ENCODE measurements at regions not wholly inside any gene's neighbourhood (a gene's known extent, or its start where the extent isn't known, plus 50 kb on each side); places are given as distances from the start of the nearest gene placed in this dataset.

DNA sequence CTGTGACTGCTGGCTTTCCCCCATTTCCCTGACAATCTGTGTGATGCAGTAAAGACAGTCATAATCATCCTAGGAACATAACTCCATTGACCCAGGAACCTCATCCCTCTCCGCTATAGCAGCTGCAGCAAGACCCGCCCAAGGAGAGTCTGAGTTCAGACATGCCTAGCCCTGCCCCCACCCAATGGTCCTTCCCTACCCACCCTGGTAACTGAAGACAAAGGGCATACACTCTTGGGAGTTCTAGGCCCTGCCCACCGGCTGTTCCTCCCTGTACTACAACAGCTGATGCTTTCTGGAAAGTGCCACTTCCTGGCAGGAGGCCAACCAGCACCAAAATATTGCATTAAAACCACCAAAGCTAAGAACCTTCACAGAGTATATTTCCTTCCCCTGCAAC, 1035.6 kb downstream of the C4orf33 start:
- Histone ChIP-seq H3K27me3 (ENCODE audit: insufficient read depth, low read depth, low read length) (no peaks in the 10 kb centered on the region), H3K4me3 (ENCODE audit: low read length) (no peak overlapping the region), H3K9ac (ENCODE audit: low read length) (no peak overlapping the region), H3K9me2 (ENCODE audit: insufficient read depth, low read length) (no peaks in the 10 kb centered on the region), H3F3A (ENCODE audit: insufficient read depth, low read length, poor library complexity, severe bottlenecking) (no peaks in the 10 kb centered on the region), H3K9me3 (ENCODE audit: low read length) (no peaks in the 10 kb centered on the region), H3K36me3 (ENCODE audit: insufficient read depth, low read length) (no peaks in the 10 kb centered on the region), H3K4me2 (ENCODE audit: low read length) (no peak overlapping the region), H4K20me1 (ENCODE audit: insufficient read depth) (no peaks in the 10 kb centered on the region), H2AFZ (ENCODE audit: low read depth, low read length) (no peak overlapping the region), H3K27ac (ENCODE audit: low read length) (no peak overlapping the region), H3K79me2 (replicated peaks; ENCODE audit: insufficient read depth, low read length) (no peaks in the 10 kb centered on the region)
- no peak for TF ChIP-seq SMC3 (conservative IDR thresholded peaks at IDR 0.05; ENCODE audit: poor library complexity)
- no peak for TF ChIP-seq RAD21 (conservative IDR thresholded peaks at IDR 0.05)
- no peak for TF ChIP-seq TAF1 (IDR thresholded peaks at IDR 0.05; ENCODE audit: low read depth)
- no peak for TF ChIP-seq EP300 (conservative IDR thresholded peaks at IDR 0.05; ENCODE audit: poor library complexity, severe bottlenecking)
- TF ChIP-seq POLR2AphosphoS5 (IDR thresholded peaks at IDR 0.05): no peak
- TF ChIP-seq EZH2 (IDR thresholded peaks at IDR 0.05; ENCODE audit: borderline replicate concordance, insufficient read depth, low read length, poor library complexity, severe bottlenecking): no peak
- TF ChIP-seq, protein P1, sequence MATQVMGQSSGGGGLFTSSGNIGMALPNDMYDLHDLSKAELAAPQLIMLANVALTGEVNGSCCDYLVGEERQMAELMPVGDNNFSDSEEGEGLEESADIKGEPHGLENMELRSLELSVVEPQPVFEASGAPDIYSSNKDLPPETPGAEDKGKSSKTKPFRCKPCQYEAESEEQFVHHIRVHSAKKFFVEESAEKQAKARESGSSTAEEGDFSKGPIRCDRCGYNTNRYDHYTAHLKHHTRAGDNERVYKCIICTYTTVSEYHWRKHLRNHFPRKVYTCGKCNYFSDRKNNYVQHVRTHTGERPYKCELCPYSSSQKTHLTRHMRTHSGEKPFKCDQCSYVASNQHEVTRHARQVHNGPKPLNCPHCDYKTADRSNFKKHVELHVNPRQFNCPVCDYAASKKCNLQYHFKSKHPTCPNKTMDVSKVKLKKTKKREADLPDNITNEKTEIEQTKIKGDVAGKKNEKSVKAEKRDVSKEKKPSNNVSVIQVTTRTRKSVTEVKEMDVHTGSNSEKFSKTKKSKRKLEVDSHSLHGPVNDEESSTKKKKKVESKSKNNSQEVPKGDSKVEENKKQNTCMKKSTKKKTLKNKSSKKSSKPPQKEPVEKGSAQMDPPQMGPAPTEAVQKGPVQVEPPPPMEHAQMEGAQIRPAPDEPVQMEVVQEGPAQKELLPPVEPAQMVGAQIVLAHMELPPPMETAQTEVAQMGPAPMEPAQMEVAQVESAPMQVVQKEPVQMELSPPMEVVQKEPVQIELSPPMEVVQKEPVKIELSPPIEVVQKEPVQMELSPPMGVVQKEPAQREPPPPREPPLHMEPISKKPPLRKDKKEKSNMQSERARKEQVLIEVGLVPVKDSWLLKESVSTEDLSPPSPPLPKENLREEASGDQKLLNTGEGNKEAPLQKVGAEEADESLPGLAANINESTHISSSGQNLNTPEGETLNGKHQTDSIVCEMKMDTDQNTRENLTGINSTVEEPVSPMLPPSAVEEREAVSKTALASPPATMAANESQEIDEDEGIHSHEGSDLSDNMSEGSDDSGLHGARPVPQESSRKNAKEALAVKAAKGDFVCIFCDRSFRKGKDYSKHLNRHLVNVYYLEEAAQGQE (IDR thresholded peaks at IDR 0.05; ENCODE audit: borderline replicate concordance): no peak
- TF ChIP-seq, protein P2, sequence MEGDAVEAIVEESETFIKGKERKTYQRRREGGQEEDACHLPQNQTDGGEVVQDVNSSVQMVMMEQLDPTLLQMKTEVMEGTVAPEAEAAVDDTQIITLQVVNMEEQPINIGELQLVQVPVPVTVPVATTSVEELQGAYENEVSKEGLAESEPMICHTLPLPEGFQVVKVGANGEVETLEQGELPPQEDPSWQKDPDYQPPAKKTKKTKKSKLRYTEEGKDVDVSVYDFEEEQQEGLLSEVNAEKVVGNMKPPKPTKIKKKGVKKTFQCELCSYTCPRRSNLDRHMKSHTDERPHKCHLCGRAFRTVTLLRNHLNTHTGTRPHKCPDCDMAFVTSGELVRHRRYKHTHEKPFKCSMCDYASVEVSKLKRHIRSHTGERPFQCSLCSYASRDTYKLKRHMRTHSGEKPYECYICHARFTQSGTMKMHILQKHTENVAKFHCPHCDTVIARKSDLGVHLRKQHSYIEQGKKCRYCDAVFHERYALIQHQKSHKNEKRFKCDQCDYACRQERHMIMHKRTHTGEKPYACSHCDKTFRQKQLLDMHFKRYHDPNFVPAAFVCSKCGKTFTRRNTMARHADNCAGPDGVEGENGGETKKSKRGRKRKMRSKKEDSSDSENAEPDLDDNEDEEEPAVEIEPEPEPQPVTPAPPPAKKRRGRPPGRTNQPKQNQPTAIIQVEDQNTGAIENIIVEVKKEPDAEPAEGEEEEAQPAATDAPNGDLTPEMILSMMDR (IDR thresholded peaks at IDR 0.05; ENCODE audit: poor library complexity, severe bottlenecking): no peak
- no peak for TF ChIP-seq MXI1 (conservative IDR thresholded peaks at IDR 0.05; ENCODE audit: poor library complexity, severe bottlenecking)

DNA sequence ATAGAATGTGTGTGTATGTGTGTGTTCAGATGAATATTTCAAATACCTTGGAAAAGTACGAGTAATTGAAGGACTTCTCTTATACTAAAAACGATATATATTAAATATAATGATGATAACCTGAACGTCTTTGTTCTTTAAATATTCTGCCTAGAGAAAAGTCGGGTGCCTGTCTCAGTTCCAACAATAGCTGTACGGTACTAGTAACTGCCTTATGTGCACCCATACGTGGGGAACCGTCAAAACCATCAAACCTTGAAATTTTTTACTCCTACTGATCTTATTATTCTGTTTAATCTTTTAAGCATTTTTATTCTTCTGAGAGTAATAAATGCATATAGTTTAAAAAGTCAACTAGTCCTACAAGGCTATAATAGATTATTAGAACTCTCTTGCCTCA, 1045.7 kb downstream of the C4orf33 start:
- Histone ChIP-seq H3K36me3 (ENCODE audit: insufficient read depth, low read length) (no peaks in the 10 kb centered on the region), H3K79me2 (replicated peaks; ENCODE audit: insufficient read depth, low read length) (no peaks in the 10 kb centered on the region), H3K4me3 (ENCODE audit: low read length) (no peak overlapping the region), H3K27ac (ENCODE audit: low read length) (no peak overlapping the region), H3K27me3 (ENCODE audit: insufficient read depth, low read depth, low read length) (no peaks in the 10 kb centered on the region), H3K4me2 (ENCODE audit: low read length) (no peak overlapping the region), H4K20me1 (ENCODE audit: insufficient read depth) (no peaks in the 10 kb centered on the region), H3K9me2 (ENCODE audit: insufficient read depth, low read length) (no peaks in the 10 kb centered on the region), H3F3A (ENCODE audit: insufficient read depth, low read length, poor library complexity, severe bottlenecking) (no peaks in the 10 kb centered on the region), H3K9ac (ENCODE audit: low read length) (no peak overlapping the region), H2AFZ (ENCODE audit: low read depth, low read length) (no peak overlapping the region), H3K9me3 (ENCODE audit: low read length) (no peaks in the 10 kb centered on the region)
- TF ChIP-seq, protein P2 (IDR thresholded peaks at IDR 0.05; ENCODE audit: poor library complexity, severe bottlenecking): no peak
- no peak for TF ChIP-seq SMC3 (conservative IDR thresholded peaks at IDR 0.05; ENCODE audit: poor library complexity)
- TF ChIP-seq EZH2 (IDR thresholded peaks at IDR 0.05; ENCODE audit: borderline replicate concordance, insufficient read depth, low read length, poor library complexity, severe bottlenecking): no peak
- no peak for TF ChIP-seq TAF1 (IDR thresholded peaks at IDR 0.05; ENCODE audit: low read depth)
- no peak for TF ChIP-seq RAD21 (conservative IDR thresholded peaks at IDR 0.05)
- TF ChIP-seq EP300 (conservative IDR thresholded peaks at IDR 0.05; ENCODE audit: poor library complexity, severe bottlenecking): no peak
- TF ChIP-seq MXI1 (conservative IDR thresholded peaks at IDR 0.05; ENCODE audit: poor library complexity, severe bottlenecking): no peak
- no peak for TF ChIP-seq POLR2AphosphoS5 (IDR thresholded peaks at IDR 0.05)
- TF ChIP-seq, protein P1 (IDR thresholded peaks at IDR 0.05; ENCODE audit: borderline replicate concordance): no peak

All from neural cell (in vitro differentiated cells).